Lower leg skin (tissue), 4 donors: ENCODE measurements at regions not wholly inside any gene's neighbourhood (a gene's known extent, or its start where the extent isn't known, plus 50 kb on each side); places are given as distances from the start of the nearest gene placed in this dataset.

ENCODE experiments used
- DNase-seq, 2 donors: peaks; one replicate each; pipeline ENCODE4 v3.0.0-alpha.2; 2019; ENCODE audit warnings: low spot score in 2 of 2
- H3K4me3 ChIP-seq: fragments of 200-600 bp; sonication (generic); 2 replicates; pipeline ENCODE4 v1.5.1; 2017; ENCODE audit warnings: mild to moderate bottlenecking, low read depth; ENCODE audit not compliant: poor library complexity, severe bottlenecking
- CTCF ChIP-seq, 3 donors: fragments of 450-650 bp; IDR thresholded peaks; one replicate each; pipeline ENCODE4 v1.5.1; 2016; ENCODE audit warnings: antibody characterized with exemption in 3 of 3, mild to moderate bottlenecking in 3 of 3, moderate library complexity in 2 of 3
- POLR2A ChIP-seq, 2 donors: fragments of 450-650 bp; IDR thresholded peaks; one replicate each; pipeline ENCODE4 v1.6.1; 2016 to 2017; ENCODE audit warnings: antibody characterized with exemption in 2 of 2, mild to moderate bottlenecking in 1 of 2, moderate library complexity in 1 of 2
- WGBS, 2 donors: methylation state at CpG; one replicate each; pipeline ENCODE4 v1.1.5; 2018; 5-methylcytosine and 5-hydroxymethylcytosine counted together
- intact Hi-C: fragments of 100-400 bp; cut with DNase I; formaldehyde crosslinking; loops from one replicate; pipeline ENCODE4 v1.15.0; 2023; ENCODE audit warnings: low total_unique reads

GRCh38 chr3:68256635-68257223, 602.3 kb upstream of the SUCLG2 start:
- no peak for DNase-seq
- no peak overlapping the region for H3K4me3 ChIP-seq
- TF ChIP-seq POLR2A (IDR thresholded peaks at IDR 0.05) = no peak
- no peak for TF ChIP-seq CTCF (IDR thresholded peaks at IDR 0.05)
- intact Hi-C loops = no loop called here
- WGBS, 2 donors = 72 to 73% methylated on average over 3 of the region's 3 CpGs

- 87 to 92% methylated on average over 2 of the region's 2 CpGs for WGBS, 2 donors
- no peak for DNase-seq
- H3K4me3 ChIP-seq = no peak overlapping the region
- intact Hi-C loops = no loop called here
- TF ChIP-seq CTCF (IDR thresholded peaks at IDR 0.05) (no peak), POLR2A (IDR thresholded peaks at IDR 0.05) (no peak)
Observed at GRCh38 chr3:68249265-68249664, 594.9 kb upstream of the SUCLG2 start.

- DNase-seq = no peak
- WGBS, 2 donors = 60 to 67% methylated on average over 1 of the region's 1 CpG
- intact Hi-C loops = no loop called here
- no peak for TF ChIP-seq CTCF (IDR thresholded peaks at IDR 0.05)
- TF ChIP-seq POLR2A (IDR thresholded peaks at IDR 0.05) = no peak
- no peak overlapping the region for H3K4me3 ChIP-seq
Observed at GRCh38 chr3:68242606-68243005, 588.2 kb upstream of the SUCLG2 start.

GRCh38 chr3:68239542-68239941, 585.1 kb upstream of the SUCLG2 start:
- no peak for DNase-seq
- TF ChIP-seq CTCF (IDR thresholded peaks at IDR 0.05) (no peak), POLR2A (IDR thresholded peaks at IDR 0.05) (no peak)
- intact Hi-C loops = no loop called here
- H3K4me3 ChIP-seq = no peak overlapping the region
- 3 to 10% methylated on average over 1 of the region's 1 CpG for WGBS, 2 donors

GRCh38 chr3:68234076-68234780, 579.8 kb upstream of the SUCLG2 start:
- WGBS, 2 donors = 78 to 82% methylated on average over 8 of the region's 8 CpGs
- H3K4me3 ChIP-seq = no peak overlapping the region
- no peak for DNase-seq
- TF ChIP-seq POLR2A (IDR thresholded peaks at IDR 0.05) = no peak
- TF ChIP-seq CTCF (IDR thresholded peaks at IDR 0.05) = no peak
- intact Hi-C loops = no loop called here

- WGBS, 2 donors = 38 to 50% methylated on average over 1 of the region's 1 CpG
- TF ChIP-seq CTCF (IDR thresholded peaks at IDR 0.05) = no peak
- no peak for TF ChIP-seq POLR2A (IDR thresholded peaks at IDR 0.05)
- no peak for DNase-seq
- no peak overlapping the region for H3K4me3 ChIP-seq
- intact Hi-C loops = no loop called here
Observed at GRCh38 chr3:68228856-68229255, 574.4 kb upstream of the SUCLG2 start.
